H1 (cell line): ENCODE measurements at regions not wholly inside any gene's neighbourhood (a gene's known extent, or its start where the extent isn't known, plus 50 kb on each side); places are given as distances from the start of the nearest gene placed in this dataset.

Source experiments
- CEBPB ChIP-seq: IDR thresholded peaks from 2 replicates; pipeline ENCODE4 v1.6.1; 2012; ENCODE audit warnings: low read depth, low read length
- GTF2F1 ChIP-seq: IDR thresholded peaks from 2 replicates; pipeline ENCODE4 v1.6.1; 2012; ENCODE audit warnings: low read depth, low read length, improper control_type of control experiment, borderline replicate concordance
- NRF1 ChIP-seq: IDR thresholded peaks from 2 replicates; pipeline ENCODE4 v1.6.1; 2011; ENCODE audit warnings: mild to moderate bottlenecking, low read depth, low read length, improper control_type of control experiment
- POLR2AphosphoS5 ChIP-seq: IDR thresholded peaks from 2 replicates; pipeline ENCODE4 v1.6.1; 2011; ENCODE audit warnings: low read depth, low read length
- RAD21 ChIP-seq, 2 experiments: IDR thresholded peaks in 1 of 2; conservative IDR thresholded peaks in 1 of 2; 2 replicates each; pipeline ENCODE4 v1.6.1; 2011; ENCODE audit warnings: low read depth in 2 of 2, low read length in 2 of 2, improper control_type of control experiment in 1 of 2, inconsistent platforms in 1 of 2, mild to moderate bottlenecking in 1 of 2, moderate library complexity in 1 of 2
- RFX5 ChIP-seq: IDR thresholded peaks from 2 replicates; pipeline ENCODE4 v1.6.1; 2011; ENCODE audit warnings: low read depth, low read length, improper control_type of control experiment, borderline replicate concordance
- ZNF274 ChIP-seq: IDR thresholded peaks from 2 replicates; pipeline ENCODE4 v1.7.0; 2012; ENCODE audit warnings: low read length, borderline replicate concordance; ENCODE audit errors: extremely low read depth

GRCh38 chr5:92887254-92887653 is 693.8 kb downstream of the NR2F1-AS1 start (continued):
- TF ChIP-seq ZNF274 = no peak
- no peak for TF ChIP-seq POLR2AphosphoS5
- TF ChIP-seq NRF1 = no peak
- TF ChIP-seq CEBPB = no peak
- no peak for TF ChIP-seq RFX5
- TF ChIP-seq RAD21 (IDR thresholded peaks at IDR 0.05 in 1 of 2, conservative IDR thresholded peaks at IDR 0.05 in 1 of 2; ENCODE audit: low read depth in 2 of 2, low read length in 2 of 2) = no peak
- no peak for TF ChIP-seq GTF2F1
